Body of pancreas (tissue), 4 donors: ENCODE measurements at regions not wholly inside any gene's neighbourhood (a gene's known extent, or its start where the extent isn't known, plus 50 kb on each side); places are given as distances from the start of the nearest gene placed in this dataset.
"Not testable (repeated sequence)": the region's sequence is repeated elsewhere in the genome, so short reads cannot be mapped to it uniquely, and the experiment has no call there.

Experiments used
- ATAC-seq: fragments of 150-250 bp; one replicate; pipeline ENCODE4 v1.9.1; 2016
- DNase-seq, 4 donors: peaks; one replicate each; pipeline ENCODE4 v3.0.0-alpha.2; 2019
- H3K27ac ChIP-seq, 4 donors: fragments of 200-600 bp; sonication (generic); 1 replicate in 3 of 4; 2 replicates in 1 of 4; pipeline versions ENCODE4 v1.5.1 to v1.6.1; 2016 to 2019; ENCODE audit warnings: mild to moderate bottlenecking in 1 of 4, mixed read lengths in 1 of 4, moderate library complexity in 1 of 4
- H3K27me3 ChIP-seq, 2 donors: fragments of 200-600 bp; sonication (generic); one replicate each; pipeline ENCODE4 v1.6.0; 2016; ENCODE audit warnings: mild to moderate bottlenecking in 1 of 2
- H3K36me3 ChIP-seq, 2 donors: fragments of 200-600 bp; sonication (generic); replicated peaks in 1 of 2; 2 replicates each; pipeline ENCODE4 v1.5.1; 2016; ENCODE audit warnings: low read depth in 2 of 2; ENCODE audit not compliant: insufficient read depth in 1 of 2
- H3K4me1 ChIP-seq: fragments of 200-600 bp; sonication (generic); one replicate; pipeline ENCODE4 v1.6.0; 2016
- H3K4me3 ChIP-seq, 2 donors: fragments of 200-600 bp; sonication (generic); 1 replicate in 1 of 2; 2 replicates in 1 of 2; pipeline ENCODE4 v1.5.1; 2016 to 2019
- H3K9me3 ChIP-seq, 3 donors: fragments of 200-600 bp; sonication (generic); 1 replicate in 2 of 3; 2 replicates in 1 of 3; pipeline ENCODE4 v1.5.1; 2016
- POLR2A ChIP-seq, 3 donors: fragments of 450-650 bp; IDR thresholded peaks; one replicate each; pipeline ENCODE4 v1.6.1; 2016; ENCODE audit warnings: antibody characterized with exemption in 3 of 3, mild to moderate bottlenecking in 2 of 3
- WGBS, 2 donors: methylation state at CpG; one replicate each; pipeline ENCODE4 v1.1.5; 2017; 5-methylcytosine and 5-hydroxymethylcytosine counted together
- intact Hi-C: fragments of 100-400 bp; cut with DNase I; formaldehyde crosslinking; loops from one replicate; pipeline ENCODE4 v1.15.1; 2023
- TF ChIP-seq, protein P1 (sequence below), 7 experiments: fragments of 450-650 bp in 4 of 7; fragments of 200-600 bp in 3 of 7; sonication (generic) in 3 of 7; IDR thresholded peaks; one replicate each; pipeline ENCODE4 v1.5.1; 2016 to 2019; ENCODE audit warnings: antibody characterized with exemption in 7 of 7

DNA sequence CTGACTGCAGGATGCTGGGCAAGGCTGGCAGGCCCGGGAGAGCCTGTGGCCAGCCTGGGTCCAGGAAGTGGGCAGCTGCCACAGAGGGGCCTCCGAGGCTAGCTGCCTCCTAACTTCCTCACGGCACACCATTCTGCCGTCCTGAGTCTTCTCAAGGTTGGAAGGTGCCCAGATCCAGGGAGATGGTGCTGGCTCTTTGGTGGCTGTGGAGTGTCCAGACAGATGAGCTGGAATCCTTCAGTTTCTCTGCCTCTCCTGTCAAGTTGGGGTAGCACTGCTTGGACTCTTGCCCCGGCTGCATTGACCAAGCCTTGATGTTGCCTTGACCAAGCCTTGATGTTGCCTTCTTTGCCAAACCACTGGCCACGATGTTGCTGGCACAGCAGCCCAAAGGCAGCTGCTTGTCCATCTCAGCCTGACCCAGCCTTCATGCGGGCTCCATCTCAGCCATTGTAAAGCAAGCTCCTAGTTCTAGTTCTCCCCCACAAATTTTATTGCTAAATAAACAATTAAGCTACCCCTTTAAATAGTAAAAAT lies 75.1 kb upstream of the AFDN start:
- Histone ChIP-seq H3K36me3 (no peaks in the 10 kb centered on the region), H3K27ac (peak overlapping the region; percentile 87 to 94 (median 90)), H3K27me3 (no peaks in the 10 kb centered on the region), H3K4me3 (no peak overlapping the region), H3K4me1 (peaks cover 32% of the 10 kb centered on the region), H3K9me3 (no peaks in the 10 kb centered on the region)
- intact Hi-C loops = no loop called here
- peak; percentile 8 for ATAC-seq
- WGBS, 2 donors = 43 to 59% methylated on average over 7 of the region's 7 CpGs
- TF ChIP-seq POLR2A (IDR thresholded peaks at IDR 0.05) = no peak
- TF ChIP-seq, protein P1, sequence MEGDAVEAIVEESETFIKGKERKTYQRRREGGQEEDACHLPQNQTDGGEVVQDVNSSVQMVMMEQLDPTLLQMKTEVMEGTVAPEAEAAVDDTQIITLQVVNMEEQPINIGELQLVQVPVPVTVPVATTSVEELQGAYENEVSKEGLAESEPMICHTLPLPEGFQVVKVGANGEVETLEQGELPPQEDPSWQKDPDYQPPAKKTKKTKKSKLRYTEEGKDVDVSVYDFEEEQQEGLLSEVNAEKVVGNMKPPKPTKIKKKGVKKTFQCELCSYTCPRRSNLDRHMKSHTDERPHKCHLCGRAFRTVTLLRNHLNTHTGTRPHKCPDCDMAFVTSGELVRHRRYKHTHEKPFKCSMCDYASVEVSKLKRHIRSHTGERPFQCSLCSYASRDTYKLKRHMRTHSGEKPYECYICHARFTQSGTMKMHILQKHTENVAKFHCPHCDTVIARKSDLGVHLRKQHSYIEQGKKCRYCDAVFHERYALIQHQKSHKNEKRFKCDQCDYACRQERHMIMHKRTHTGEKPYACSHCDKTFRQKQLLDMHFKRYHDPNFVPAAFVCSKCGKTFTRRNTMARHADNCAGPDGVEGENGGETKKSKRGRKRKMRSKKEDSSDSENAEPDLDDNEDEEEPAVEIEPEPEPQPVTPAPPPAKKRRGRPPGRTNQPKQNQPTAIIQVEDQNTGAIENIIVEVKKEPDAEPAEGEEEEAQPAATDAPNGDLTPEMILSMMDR (IDR thresholded peaks at IDR 0.05) = no peak
- DNase-seq = peak in 1 of 4 donors; percentile 24

DNA sequence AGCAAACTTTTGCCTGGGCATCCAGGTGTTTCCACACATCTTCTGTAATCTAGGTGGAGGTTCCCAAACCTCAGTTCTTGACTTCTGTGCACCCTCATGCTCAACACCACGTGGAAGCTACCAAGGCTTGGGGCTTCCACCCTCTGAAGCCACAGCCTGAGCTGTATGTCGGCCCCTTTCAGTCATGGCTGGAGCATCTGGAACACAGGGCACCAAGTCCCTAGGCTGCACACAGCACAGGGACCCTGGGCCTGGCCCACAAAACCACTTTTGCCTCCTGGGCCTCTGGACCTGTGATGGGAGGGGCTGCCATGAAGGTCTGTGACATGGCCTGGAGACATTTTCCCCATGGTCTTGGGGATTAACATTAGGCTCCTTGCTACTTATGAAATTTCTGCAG lies 73.4 kb upstream of the AFDN start:
- H3K9me3 ChIP-seq, H3K36me3 ChIP-seq, H3K4me3 ChIP-seq, H3K27me3 ChIP-seq, intact Hi-C loops, DNase-seq, H3K27ac ChIP-seq, ATAC-seq: not testable (repeated sequence)
- WGBS, 2 donors = 50 to 97% methylated on average over 2 of the region's 2 CpGs
- H3K4me1 ChIP-seq = peaks cover 32% of the 10 kb centered on the region

DNA sequence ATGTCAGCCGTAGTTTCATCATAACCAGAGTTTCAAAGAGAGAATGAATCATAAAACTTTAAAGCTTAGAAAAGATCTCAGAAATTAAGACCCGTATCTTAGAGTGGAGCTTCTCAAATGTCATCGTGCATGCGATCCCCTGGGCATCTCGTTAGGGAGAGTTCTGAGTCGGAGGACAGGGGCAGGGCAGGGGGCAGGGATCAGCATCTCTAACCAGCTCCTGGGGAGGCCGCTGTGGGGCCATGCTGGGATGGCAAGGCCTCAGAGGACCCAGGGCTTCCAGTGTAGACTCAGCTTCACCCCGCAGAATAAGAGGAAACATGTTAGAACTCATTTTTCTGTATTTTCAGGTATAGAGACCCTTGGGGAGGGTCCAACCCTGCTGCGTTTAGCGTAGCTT lies 72.0 kb upstream of the AFDN start:
- intact Hi-C loops = no loop called here
- DNase-seq = no peak

DNA sequence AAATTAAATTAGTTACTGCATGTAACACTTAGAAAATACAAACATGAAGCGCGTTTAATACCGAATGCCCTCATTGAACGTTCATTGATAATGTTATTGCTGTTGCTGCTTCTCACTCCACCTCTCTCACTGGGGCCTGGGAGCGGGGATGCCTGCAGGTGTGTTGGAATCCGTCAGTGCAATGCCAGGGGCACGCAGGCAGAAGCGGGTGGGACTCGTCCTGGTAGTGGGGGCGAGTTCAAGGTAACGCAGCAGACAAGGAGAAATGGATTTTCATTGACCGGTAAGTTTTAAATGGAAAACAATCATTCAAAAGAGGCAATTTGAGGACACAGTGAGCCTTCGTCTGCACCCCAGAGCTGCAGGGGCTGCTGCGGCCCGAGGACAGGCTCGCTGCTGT lies 71.2 kb upstream of the AFDN start:
- DNase-seq = no peak
- no peak for ATAC-seq
- H3K4me1 ChIP-seq = peaks cover 18% of the 10 kb centered on the region
- 93 to 95% methylated on average over 16 of the region's 16 CpGs for WGBS, 2 donors
- intact Hi-C loops = no loop called here
- no peak overlapping the region for H3K27ac ChIP-seq
- TF ChIP-seq, protein P1 (IDR thresholded peaks at IDR 0.05) = no peak
- no peak for TF ChIP-seq POLR2A (IDR thresholded peaks at IDR 0.05)
- H3K4me3 ChIP-seq = no peak overlapping the region
- H3K27me3 ChIP-seq = no peaks in the 10 kb centered on the region
- H3K9me3 ChIP-seq = no peaks in the 10 kb centered on the region
- no peaks in the 10 kb centered on the region for H3K36me3 ChIP-seq

More for the DNA sequence above, 72.0 kb upstream of the AFDN start:
- peaks cover 24% of the 10 kb centered on the region for H3K4me1 ChIP-seq
- no peak overlapping the region for H3K27ac ChIP-seq
- no peak overlapping the region for H3K4me3 ChIP-seq
- no peaks in the 10 kb centered on the region for H3K36me3 ChIP-seq
- H3K9me3 ChIP-seq = no peaks in the 10 kb centered on the region
- no peak for TF ChIP-seq POLR2A (IDR thresholded peaks at IDR 0.05)
- TF ChIP-seq, protein P1 (IDR thresholded peaks at IDR 0.05) = no peak
- 92% methylated on average over 10 of the region's 10 CpGs for WGBS, 2 donors
- no peaks in the 10 kb centered on the region for H3K27me3 ChIP-seq
- no peak for ATAC-seq

DNA sequence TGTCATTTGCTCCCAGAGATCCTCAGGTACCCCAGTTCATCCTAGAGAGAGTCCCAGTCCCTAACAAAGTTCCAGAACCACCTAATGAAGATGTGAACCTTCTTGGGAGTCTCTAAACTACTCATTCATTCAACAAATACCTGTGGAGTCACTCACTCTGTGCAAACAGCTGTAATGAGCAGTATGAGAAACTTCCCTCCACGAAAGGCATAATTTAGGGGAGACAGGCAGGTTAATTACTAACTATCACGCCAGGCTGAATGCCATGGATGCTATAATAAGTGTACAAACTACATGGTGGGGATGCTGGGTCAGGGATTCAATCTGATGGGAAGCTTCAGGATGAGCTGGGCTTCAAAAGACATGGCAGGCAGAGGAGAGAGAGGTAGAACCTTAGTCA lies 70.1 kb upstream of the AFDN start:
- Histone ChIP-seq H3K4me3 (no peak overlapping the region), H3K9me3 (no peaks in the 10 kb centered on the region), H3K27me3 (no peaks in the 10 kb centered on the region), H3K4me1 (peaks cover 16% of the 10 kb centered on the region), H3K36me3 (no peaks in the 10 kb centered on the region), H3K27ac (no peak overlapping the region)
- 60 to 85% methylated on average over 2 of the region's 2 CpGs for WGBS, 2 donors
- no peak for ATAC-seq
- intact Hi-C loops = no loop called here
- no peak for DNase-seq
- TF ChIP-seq, protein P1 (IDR thresholded peaks at IDR 0.05) = no peak
- TF ChIP-seq POLR2A (IDR thresholded peaks at IDR 0.05) = no peak
